Transverse colon (tissue), 4 donors: ENCODE measurements at regions not wholly inside any gene's neighbourhood (a gene's known extent, or its start where the extent isn't known, plus 50 kb on each side); places are given as distances from the start of the nearest gene placed in this dataset.

Experiments
- CTCF ChIP-seq, 5 experiments: fragments of 200-600 bp in 3 of 5; fragments of 450-650 bp in 2 of 5; sonication (generic) in 3 of 5; IDR thresholded peaks; 1 replicate in 2 of 5; 2 replicates in 3 of 5; pipeline ENCODE4 v1.5.1; 2016 to 2017; ENCODE audit warnings: antibody characterized with exemption in 5 of 5, inconsistent platforms in 3 of 5, mild to moderate bottlenecking in 2 of 5, moderate library complexity in 1 of 5
- POLR2A ChIP-seq: fragments of 450-650 bp; IDR thresholded peaks from one replicate; pipeline ENCODE4 v1.6.1; 2016; ENCODE audit warnings: antibody characterized with exemption, mild to moderate bottlenecking, moderate library complexity
- POLR2AphosphoS5 ChIP-seq, 3 donors: sonication (generic); formaldehyde crosslinking; IDR thresholded peaks; one replicate each; pipeline ENCODE4 v1.6.1; 2016; ENCODE audit warnings: antibody characterized with exemption in 3 of 3

DNA sequence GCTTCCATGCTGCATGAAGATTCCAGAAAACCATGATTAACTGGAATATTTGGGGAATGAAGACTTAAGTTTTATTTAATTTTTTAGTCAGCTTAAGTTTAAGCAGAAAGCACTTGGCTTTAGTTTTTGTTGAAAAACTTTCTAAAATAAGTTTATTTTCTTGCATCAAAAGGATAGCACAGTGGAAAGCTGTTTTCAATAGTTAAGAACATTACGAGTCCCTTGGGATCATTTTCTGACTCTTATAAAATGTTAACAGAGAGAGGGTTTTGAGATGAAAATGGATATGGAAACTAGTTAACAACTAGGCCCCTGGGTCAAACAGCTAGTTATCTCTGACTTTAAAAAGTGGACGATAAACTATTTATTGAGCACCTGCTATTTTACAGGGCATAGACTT lies 181.9 kb upstream of the SLC38A2 start:
- no peak for TF ChIP-seq POLR2AphosphoS5 (IDR thresholded peaks at IDR 0.05)
- no peak for TF ChIP-seq CTCF (IDR thresholded peaks at IDR 0.05)
- no peak for TF ChIP-seq POLR2A
